ENCODE measurements at regions not wholly inside any gene's neighbourhood (a gene's known extent, or its start where the extent isn't known, plus 50 kb on each side); places are given as distances from the start of the nearest gene placed in this dataset.

DNA sequence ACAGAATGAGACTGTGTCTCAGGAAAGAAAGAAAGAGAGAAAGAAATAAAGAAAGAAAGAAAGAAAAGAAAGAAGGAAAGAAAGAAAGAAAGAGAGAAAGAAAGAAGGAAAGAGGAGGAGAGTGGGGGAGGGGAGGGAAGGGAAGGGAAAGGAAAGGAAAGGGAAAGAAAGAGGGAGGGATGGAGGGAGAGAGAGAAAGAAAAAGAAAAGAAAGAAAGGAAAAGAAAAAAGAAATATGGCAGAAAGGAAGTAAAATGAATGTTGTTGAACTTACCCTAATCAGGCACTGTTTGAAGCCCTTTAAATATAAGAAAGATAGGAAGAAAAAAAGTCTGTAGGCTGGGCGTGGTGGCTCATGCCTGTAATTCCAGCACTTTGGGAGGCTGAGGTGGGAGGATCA is 276.1 kb downstream of the INSC start:
- no peak for DNase-seq

DNA sequence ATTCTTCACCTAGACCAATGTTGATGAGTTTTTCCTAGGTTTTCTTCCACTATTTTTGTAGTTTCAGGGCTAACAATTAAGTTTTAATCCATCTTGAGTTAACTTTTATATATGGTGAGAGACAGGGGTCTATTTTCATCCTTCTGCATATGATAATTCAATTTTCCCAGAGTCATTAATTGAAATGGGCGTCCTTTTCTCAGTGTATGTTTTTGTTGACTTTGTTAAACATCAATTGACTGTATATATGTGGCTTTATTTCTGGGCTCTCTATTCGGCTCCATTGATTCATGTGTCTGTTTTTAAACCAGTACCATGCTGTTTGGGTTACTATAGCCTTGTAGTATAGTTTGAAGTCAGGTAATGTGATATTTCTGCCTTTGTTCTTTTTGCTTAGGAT is 282.1 kb downstream of the INSC start:
- no peak for DNase-seq

DNA sequence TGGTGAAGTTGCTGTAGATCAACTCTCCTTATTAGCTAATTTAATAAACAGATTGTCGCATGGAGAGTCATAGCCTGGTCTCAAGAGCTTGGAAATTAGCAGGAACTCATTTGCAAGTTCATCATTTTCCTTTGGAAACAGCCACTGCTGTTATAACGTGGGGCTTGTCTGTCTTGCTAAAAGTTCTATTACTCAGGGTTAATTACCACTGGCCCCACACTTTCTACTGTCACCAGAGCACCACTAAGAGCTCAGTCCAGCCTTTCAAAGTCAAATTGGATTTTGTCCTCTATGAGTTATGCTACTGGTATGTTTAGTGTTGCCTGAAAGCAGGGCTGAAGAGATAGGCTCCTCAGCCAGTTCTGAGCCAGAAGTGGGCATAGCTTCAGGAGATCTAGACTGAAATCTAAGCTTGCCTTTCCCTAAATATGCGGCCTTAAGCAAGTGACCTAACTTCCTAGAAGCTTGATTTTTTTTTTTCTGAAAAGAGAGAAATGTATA is 292.2 kb downstream of the INSC start:
- DNase-seq, result no peak

DNA sequence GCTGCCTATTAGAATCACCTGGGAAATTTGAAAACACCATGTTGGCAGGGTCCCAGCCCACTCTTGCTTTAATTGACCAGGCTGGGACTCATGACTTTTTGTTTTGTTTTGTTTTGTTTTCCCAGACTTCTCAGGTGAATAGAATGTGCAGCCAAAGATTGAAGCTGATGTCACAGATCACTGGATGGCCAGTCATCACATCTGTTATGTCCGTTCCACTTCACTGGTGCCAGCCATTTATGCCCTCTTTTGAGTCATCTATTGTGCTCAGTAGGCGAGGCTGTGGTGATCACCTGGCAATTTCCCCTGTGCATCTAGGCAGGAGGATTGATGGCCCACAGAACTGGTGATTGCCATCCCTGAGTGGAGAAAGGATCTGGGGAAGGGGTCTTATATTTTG is 297.3 kb downstream of the INSC start:
- DNase-seq, result no peak

DNA sequence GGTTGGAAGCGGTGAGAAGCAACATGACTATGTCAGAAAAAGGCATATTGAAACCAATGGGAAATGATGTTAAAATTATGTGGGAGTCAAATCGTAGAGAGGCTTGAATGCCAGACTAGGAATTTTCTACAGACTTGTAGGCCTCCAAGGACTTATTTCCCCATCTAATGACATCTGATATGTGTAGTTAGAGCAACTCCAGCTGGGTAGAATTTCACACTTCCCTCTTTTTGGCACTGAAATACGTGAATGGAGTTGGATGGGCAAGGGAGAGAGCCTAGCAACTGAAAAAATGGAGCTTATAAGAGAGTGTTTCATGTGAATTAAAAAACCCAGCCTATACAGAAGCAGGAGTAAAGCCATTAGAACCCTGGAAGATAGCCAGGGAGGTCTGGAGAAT is 304.2 kb downstream of the INSC start:
- no peak for DNase-seq

DNA sequence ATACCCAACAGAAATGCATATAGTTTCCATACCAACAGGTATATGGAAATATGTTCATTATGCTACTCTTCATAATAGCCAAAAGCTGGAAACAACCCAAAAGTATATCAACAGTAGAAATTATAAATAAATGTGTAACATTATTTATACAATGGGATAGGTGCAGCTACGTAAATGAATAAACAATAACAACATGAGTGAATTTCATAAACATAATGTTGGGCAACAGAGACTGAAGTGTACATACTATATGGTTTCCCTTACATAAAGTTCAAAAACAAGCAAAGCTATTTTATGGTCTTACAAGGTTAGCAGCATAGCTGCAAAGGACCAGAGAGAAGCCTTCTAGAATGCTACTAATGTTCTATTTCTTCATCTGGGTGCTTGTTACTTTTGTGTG is 305.0 kb downstream of the INSC start:
- no peak for DNase-seq

DNA sequence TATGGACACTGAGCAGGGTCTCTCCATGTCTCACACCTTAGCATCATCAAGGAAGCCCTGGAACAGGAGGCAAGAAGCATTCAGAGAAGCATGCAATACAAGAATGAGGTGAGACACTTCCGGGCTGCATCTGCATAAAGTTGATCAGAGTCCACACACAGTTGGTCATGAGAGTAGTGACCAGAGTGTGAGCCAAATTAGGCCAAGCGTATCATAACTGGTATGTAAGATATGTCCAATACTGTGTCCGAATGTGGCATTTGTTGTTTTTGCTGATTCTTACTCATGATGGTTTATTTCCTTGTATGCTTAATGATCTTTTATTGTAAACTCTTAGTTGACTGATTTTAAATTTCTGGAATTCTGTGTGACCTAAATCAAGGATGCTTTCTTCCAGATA is 315.7 kb downstream of the INSC start:
- no peak for DNase-seq

DNA sequence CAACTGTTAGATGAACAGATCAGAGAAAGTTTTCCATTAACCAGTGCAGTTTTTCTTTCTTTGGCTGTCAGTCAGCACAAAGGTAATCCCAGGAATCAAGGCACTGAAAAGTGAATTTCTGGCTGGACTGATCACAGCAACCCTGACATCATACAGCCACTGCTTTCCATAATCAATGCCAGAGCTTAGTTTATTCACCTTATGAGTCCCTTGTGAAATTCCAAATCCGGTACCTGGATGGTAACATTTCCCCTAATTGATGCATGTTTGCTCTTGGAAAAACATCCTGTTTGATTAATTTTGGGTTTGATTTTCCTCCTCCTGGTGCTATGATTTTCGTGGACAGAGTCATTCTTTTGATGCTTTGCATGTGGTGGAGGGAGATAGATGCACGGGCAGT is 319.8 kb downstream of the INSC start:
- DNase-seq, result no peak

DNA sequence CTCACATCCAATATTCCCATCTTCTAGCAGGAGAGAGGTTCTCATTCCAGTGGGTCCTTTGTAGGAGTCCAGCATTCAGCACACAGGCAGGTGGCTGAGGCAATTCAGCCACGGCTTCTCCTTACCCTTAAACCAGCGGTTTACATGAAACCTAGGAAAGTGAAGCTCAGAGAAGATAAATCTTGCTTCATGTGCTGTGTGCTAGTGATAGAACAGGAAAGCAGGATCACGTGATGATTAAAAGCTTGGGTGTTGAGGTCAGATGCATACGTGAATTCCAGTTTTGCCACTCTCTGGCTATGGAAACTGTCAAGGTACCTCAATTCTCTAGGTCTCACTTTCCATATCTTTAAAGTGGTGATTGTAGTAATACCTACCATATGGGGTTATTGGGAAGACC is 331.6 kb downstream of the INSC start:
- no peak for DNase-seq

DNA sequence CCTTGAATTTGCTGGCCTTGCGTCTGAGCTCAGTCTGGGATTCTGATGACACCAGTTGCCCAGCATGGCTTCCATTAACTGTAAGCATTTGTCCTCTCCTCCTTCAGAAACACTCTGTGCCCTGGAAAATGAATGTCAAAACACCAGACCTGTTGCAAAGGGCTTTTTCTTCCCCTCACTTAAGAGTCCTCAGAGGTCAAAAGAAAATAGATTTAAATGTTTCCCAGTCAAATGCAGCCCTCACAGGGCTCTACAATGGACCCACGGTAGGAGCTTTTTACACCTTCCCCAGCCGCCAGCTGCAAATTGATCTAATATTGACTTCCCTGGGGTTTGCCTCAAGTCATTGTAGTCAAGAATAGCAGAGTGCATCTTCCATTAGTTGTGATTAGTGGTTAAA is 332.2 kb downstream of the INSC start:
- DNase-seq, result no peak

DNA sequence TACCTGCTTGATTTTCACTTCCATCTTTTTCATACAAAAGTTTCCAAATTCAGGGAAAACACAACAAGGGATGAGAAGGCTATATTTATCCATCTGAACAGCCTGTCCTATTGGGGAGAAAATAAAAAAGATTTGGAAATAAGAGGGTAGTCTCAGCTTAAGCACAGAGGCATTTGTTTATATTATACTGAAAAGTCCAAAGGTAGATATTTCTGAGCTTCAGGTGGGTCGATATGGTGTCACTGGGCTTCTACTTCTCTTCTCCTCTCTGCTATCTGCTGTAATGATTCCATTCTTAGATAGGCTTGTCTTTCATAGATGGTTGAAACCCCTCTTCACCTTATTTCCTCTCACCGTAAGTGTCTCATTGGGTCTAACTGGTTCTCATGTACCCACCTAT is 337.0 kb downstream of the INSC start:
- DNase-seq, result no peak

DNA sequence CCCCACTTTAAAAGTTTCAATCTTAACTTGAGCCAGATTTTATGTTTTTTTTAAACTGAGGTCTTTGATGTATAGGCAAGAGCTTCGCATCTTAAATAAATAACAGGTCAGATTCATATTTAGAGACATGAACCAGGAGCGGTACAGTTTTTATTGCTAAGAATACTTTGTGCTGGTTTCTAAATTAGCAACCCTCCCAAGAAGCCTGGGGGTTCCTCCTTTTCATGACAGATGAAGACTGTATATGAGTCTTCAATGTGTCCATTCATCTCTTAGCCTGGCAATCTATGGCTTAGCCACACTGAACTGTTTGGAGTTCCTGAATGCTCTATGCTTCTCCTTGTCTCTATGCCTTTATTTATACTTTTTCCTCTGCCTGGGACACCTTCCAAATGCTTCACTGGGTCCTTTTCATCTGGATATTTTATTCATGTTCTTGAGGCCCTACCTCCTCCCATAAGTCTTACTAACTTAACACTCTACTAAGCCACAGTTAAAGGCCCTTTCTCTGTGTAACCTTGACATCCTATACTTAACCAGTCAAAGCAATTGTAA is 338.6 kb downstream of the INSC start:
- DNase-seq, result no peak

DNA sequence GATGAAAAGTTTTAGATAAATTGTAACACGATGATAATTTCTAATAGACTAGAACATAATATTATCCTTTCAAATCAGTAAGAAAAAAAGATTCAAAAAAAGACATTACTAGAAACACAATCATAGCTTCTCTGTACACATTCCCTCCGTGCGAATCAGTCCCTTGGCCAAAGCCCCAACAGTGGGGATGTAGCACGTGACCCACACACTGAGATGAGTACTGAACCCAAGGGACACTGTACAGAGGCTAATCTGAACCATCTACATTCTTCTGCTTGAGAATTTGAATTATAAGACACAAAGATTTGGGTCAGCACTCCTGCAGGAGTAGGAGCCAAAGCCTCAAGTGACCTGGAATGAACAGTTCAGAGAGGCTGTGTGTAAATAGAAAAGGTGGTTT is 353.7 kb downstream of the INSC start:
- no peak for DNase-seq

DNA sequence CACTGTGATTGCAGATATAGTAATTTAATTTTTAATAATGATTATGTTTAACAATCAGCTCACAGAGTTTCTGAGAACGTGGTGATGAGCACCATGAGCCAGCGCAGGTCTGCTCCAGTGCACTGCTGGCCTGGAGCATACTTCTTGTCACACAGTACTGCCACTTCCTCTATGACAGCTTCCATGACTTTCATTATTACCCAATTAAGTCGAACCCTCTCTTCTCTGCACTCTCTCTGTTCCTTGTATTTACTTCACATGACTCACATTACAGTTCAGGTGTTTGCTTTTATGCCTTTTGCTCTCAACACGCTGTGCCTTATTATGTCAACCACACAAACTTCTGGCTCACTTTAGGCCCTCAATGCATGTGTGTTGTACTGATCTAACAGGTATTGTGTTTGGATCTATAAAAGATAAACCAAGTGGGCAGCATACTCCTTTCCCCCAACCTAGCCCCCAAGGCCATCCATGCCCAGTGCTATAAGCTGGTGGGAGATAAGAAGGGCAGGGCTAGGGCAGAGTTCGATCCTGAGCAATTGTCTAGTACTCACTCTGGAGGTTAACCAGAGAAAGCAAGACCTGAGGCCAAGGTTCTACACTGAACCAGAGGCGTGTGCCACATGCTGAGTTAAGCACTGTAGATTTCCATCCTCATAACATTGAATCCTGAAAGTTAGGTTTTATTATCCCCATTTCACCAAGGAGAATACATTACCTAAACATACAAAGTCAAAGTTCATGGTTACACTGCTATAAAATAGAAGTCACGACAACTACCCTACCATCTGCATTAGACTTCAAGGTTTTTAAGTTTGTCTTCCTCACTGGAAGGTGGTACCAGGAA is 356.5 kb downstream of the INSC start:
- peak; percentile 11 for DNase-seq

DNA sequence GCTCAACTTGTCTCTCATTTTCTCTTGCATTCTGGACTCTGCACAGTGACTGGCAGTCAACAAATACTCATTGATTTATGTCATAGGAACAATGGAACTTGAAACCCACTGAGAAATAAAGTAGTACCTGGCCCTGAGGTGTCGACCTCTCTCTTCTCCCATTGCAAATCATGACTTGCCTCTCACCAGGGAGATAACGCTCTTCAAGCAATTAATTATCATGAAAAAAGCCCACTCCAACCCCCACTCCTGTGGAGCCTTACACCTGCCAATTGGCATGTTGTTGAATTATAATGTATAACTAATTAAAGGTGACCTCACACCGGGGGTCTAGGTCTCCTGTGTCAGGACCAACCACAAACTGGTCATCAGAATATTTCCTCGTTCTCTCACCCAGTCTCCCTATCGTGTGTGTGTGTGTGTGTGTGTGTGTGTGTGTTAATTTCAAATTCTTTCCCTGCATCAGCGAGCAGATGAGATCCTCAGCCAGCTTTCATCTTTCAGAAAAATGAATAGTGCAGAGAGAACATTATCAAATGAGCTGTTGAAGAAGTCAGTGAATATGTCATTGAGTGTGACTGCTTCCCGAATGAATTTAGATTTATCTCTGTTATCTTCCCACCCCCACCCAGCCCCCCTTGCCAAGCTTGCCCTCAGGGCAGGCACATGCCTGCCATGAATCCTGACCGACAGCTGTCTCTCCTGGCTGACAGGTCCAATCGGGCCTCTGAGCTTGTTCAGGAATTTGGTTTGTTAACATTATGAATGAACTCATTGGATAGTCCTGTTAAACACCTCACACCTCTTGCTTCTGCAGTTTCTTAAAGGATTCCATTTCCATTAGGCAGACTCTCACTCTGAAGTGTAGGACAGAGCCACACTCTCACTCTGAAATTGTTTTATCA is 357.4 kb downstream of the INSC start:
- no peak for DNase-seq

DNA sequence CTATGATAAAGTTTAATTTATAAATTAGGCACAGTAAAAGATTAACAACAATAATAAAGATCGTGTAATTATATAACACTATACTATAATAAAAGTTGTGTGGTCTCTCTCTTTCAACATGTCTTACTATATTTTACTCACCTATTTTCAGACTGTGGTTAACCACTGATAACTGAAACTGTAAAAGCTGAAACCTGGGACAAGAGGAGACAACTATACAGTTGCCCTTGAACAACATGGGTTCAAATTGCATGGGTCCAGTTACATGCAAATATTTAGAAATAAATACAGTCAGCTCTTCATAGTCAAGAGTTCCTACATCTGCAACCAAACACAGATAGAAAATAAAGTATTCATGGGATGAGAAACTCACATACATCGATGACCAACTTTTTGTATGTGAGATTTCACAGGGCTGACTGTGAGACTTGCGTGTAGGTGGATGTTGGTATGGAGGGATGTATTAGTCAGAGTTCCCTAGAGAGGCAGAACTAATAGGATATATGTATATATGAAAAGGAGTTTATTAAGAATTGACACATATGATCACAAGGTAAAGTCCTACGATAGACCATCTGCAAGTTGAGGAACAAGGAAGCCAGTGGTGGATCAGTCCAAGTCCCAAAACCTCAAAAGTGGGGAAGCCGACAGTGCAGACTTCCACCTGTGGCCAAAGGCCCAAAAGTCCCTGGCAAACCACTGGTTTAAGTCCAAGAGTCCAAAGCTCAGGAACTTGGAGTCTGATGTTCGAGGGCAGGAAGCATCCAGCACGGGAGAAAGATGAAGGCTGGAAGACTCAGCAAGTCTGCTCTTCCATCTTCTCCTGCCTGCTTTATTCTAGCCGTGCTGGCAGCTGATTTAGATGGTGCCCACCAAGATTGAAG is 359.5 kb downstream of the INSC start:
- DNase-seq, result no peak

DNA sequence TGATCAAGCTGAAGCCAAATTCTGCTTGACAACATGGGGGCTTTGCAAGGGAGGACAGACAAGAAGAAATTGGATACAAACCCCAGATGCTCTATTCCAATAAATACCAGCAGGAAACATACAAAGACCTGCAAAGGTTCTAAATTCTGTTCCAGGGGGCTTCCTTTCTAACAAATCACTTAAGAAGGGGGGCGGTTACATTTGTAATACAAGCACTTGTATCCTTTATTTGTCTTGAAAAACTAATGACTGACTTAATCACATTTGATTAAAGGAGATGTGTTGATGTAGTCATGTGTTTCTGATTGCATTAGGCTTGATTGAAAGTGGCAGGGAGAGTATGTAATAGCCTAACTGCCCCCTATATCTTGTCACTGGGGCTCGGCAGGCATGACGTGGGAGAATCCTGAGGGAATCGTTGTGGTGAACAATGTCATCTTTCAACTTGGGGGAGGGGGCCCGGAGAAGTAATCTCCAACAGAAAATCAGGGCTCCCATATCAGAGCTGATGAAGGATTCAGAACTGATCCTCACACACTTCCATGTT is 361.7 kb downstream of the INSC start:
- no peak for DNase-seq

DNA sequence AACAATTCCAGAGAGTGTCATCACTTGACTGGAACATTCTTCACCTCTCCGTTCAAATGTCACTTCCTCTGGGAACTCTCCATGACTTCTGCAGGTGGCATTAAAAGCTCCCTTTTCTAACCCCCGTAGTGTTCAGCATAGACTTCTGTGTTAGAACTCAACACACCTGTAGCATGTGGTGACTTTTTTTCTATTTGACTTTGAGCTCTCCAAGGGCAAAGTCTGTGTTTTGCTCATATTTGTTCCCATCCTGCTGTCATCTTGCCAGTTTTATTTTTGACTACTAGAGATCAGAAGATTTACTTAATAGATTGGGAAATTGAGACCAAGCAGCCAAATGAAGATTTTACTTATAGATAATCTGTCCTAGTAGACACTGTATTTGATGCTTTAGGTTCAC is 367.1 kb downstream of the INSC start:
- DNase-seq, result no peak

DNA sequence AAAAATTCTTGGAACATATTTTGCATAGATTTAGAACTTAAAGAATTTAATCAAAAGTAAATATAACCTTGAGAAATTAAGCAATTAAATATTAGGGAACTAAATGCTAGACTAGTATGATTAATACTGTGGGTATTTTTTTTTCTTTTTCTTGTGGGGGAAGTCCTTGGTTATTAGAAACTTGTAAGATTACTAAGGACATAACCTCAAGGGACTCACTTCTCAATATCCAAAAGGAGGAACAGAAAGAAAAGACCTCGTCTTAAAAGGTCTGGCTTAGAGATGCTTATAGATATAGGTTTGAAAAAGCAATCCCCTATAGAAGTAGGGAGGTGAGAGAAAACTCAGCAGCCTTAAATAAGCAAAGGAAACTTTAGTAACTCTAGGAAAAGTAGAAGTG is 368.5 kb downstream of the INSC start:
- DNase-seq, result no peak

DNA sequence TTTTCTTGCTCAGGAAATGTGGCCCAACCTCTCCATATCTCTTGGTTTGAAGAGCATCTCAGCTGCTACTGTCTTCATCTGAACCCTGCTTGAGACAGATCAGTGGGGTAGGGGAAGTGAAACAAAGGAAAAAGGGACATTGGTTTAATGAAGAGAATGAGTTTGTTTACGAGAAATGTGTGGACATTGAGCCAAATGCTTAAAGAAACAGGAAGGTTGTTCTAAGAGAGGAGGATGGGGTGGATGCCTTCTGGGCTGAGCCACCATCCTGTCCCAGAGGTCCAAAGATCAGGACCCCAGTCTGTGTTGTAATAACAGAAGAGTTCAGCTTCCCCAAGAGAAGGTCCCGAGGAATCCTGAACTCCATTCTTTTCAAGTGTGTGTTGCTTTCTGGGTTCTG is 369.7 kb downstream of the INSC start:
- DNase-seq, result no peak

DNA sequence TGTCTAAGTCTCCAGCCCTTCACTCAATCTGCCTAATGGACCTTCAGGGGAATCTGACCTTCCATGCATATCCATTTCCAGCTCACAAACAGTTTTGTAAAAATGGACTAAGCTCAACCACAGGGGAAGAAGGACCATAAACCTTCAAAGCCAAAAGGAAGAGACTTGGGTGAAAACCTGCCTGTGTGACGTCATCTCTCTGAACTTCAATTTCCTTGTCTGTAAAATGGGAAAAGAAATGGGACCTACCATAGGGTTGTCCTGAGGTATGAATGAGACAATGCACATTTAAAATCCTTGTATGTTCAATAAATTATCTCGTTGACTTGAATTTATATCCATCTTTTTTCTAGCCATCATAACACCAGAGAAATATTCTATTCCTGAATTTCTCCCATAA is 370.7 kb downstream of the INSC start:
- no peak for DNase-seq

DNA sequence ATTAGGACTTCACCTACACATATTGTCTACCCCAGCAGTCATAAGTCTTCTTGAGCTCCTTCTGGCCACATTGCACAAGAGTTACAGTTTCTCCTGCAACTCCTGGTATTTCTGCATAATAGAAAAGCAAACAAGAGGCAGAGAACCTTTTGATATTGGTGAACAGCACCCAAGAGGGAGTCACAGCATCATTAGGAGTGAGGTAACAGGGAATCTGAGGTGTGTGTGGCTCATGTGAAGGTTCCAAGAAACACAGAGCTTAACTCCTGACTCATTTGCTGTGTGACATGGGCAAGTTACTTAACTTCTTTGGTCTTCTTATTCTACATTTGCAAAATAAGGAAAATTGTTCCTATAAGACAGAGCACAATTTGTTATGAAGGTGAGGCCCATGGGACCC is 374.6 kb downstream of the INSC start:
- DNase-seq, result no peak

All from NCI-H1436 (cell line).